Ovary (tissue), 3 donors: ENCODE measurements at regions not wholly inside any gene's neighbourhood (a gene's known extent, or its start where the extent isn't known, plus 50 kb on each side); places are given as distances from the start of the nearest gene placed in this dataset.
"Not testable (repeated sequence)": the region's sequence is repeated elsewhere in the genome, so short reads cannot be mapped to it uniquely, and the experiment has no call there.

Source experiments
- POLR2A ChIP-seq: fragments of 450-650 bp; IDR thresholded peaks from one replicate; pipeline ENCODE4 v1.6.1; 2017; ENCODE audit warnings: antibody characterized with exemption, mild to moderate bottlenecking, moderate library complexity
- TF ChIP-seq, protein P1 (sequence below), 3 donors: fragments of 450-650 bp in 2 of 3; fragments of 200-600 bp in 1 of 3; IDR thresholded peaks; one replicate each; pipeline versions ENCODE4 v1.5.1 to v1.8.0; 2016 to 2022; ENCODE audit warnings: antibody characterized with exemption in 3 of 3, mild to moderate bottlenecking in 1 of 3
- donor health status: DM: no; HTN: no; CAD: no.

DNA sequence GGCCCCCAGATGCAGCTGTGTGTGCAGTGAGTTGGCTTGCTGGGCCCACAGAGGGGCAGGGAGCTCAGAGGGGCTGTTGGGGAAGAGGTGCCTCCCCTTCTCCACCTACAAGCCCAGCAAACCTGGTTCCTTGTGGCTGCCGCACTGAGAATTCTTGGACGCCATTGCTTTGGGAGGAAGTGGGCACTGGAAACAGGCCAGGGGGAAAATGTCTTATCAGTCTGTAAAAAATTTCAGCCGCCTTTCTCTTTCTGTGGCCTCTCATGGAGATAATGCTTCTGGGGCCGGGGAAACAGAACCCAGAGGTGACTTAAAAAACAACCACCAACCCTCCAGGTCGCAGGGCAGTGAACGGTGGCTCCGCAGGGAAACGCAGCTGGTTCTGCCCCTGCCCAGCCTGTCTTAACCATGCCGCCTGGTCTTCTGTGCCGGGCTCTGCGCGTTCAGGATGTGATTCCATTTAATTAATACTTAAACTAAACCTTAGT is 167.7 kb downstream of the LAT start:
- TF ChIP-seq, protein P1, sequence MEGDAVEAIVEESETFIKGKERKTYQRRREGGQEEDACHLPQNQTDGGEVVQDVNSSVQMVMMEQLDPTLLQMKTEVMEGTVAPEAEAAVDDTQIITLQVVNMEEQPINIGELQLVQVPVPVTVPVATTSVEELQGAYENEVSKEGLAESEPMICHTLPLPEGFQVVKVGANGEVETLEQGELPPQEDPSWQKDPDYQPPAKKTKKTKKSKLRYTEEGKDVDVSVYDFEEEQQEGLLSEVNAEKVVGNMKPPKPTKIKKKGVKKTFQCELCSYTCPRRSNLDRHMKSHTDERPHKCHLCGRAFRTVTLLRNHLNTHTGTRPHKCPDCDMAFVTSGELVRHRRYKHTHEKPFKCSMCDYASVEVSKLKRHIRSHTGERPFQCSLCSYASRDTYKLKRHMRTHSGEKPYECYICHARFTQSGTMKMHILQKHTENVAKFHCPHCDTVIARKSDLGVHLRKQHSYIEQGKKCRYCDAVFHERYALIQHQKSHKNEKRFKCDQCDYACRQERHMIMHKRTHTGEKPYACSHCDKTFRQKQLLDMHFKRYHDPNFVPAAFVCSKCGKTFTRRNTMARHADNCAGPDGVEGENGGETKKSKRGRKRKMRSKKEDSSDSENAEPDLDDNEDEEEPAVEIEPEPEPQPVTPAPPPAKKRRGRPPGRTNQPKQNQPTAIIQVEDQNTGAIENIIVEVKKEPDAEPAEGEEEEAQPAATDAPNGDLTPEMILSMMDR (IDR thresholded peaks at IDR 0.05): not testable (repeated sequence)
- TF ChIP-seq POLR2A: not testable (repeated sequence)
